ENCODE measurements at regions not wholly inside any gene's neighbourhood (a gene's known extent, or its start where the extent isn't known, plus 50 kb on each side); places are given as distances from the start of the nearest gene placed in this dataset.

DNA sequence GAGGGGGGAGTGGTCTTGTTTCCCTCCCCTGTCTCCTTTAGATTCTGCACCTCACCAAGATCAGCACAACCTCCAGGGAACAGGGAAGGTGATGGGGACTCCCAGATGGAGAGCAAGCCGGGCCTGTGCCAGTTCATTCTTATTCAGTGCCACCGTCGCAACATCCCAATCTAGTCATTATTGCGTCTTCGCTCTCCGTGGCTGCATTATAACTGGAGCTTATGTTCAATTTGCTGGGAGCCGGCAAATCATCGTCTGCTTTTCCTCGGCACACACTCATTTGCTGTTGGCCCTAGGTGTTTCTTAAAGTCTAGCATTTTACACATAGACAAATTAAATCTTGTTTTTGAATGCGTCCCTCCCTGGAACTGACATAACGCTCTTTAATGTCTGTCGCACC is 1269.7 kb downstream of the BRD1 start:
- in situ Hi-C loops (cut with HindIII; ENCODE audit: low sequenced_read_pairs), result no loop called here

GRCh38 chr22:48557473-48557872 is 1270.2 kb downstream of the BRD1 start:
- in situ Hi-C loops (cut with HindIII; ENCODE audit: low sequenced_read_pairs), result no loop called here

DNA sequence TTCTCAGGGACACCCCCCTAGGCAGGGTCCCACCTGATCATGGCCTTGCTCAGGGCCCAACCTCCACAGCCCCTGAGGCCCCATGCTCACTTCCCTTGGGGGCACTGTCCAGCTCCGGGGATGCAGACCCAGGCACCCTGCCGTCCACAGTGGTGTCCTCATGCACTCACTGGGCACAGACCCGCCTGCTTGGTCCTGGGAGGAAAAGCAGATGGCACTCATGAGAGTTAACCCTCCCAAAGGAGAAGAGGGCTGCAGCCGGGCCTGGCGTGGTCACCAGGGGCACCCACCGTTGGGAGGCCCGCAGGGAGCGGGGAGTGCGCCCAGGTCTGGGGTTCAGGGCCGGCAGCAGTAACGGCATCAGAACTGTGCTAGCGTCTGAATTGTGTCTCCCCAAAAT is 1270.9 kb downstream of the BRD1 start:
- in situ Hi-C loops (cut with HindIII; ENCODE audit: low sequenced_read_pairs), result no loop called here

DNA sequence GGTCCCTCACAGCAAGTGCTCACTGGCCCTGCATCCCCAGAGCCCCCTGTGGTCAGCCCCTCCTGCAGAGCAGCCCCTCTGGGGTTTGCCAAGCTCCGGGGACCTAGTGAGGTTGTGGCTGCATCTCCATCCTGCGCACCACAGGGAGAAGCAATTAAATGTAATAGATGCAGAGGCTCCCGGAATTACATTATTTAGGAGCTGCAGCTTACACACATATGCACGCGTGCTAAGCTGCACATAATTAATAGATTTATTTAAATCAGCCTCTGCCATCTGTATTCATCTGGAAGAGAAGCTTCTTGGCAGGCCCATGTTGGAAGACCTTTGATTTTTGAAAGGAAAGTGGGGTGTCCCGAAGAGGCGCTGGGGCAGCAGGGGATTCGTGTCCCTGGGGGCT is 1271.5 kb downstream of the BRD1 start:
- in situ Hi-C loops (cut with HindIII; ENCODE audit: low sequenced_read_pairs), result no loop called here

- in situ Hi-C loops (cut with HindIII; ENCODE audit: low sequenced_read_pairs), result no loop called here
Measured at GRCh38 chr22:48555606-48556005, 1272.1 kb downstream of the BRD1 start.

DNA sequence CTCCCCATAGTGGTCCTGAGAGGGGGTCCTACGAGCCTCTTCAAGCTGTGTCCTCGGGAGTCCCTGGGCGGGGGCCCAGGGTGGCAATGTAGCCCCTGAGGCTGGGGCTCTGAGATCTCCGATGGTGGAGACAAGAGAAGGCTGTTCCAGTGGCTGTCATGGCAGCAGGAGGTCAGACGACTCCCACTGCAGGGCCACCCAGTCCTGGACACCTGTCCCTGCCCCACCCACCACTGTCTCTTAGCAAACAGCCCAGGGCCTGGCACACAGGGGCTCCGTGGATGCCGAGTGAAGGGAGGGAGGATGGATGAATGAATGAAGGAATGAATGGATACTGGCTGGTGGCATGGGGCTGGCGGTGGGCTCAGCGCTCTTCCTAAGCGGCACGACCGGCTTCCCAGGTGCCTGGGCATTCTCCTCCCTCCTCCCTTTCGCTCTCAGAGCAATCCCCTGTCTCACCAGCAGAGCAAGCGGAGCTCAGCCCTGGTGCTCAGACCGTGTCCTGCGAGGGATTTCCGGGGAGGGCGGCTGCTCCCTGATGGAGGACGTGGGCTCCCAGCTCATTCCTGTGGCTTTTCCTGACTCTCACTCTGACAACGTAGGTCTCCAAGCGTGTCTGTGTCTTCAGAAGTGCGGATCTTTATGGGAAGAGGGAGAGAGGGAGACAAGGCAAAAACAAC is 1272.6 kb downstream of the BRD1 start:
- in situ Hi-C loops (cut with HindIII; ENCODE audit: low sequenced_read_pairs), result no loop called here

DNA sequence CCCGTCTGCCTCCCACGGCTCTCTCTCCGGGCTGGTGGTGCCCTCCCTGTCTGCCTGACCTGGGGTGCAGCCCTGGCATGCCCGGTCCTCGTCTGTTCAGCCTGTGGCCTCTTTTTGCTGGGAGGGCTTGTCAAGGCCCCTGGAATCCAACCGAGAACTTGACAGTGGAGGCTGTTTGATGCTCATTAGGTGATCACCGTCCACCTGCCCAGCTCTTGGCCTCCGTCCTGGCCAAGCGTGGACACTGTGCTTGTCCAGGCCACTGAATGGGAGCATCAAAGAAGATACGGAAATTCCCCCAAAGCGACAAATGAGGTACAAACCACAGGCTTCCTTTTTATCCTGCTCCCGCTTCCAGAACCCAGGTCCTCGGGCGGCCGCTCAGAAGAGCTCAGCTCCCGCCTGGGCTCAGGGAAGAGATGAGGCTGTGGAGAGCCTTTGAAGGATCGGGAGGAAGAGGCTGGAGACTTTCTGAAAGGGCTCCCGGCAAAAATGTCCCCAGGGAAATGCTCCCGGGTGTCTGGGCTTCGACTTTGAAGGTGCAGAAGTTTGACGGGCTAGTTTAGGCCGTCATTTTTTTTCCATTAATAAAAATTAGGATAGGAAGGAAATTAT is 1273.9 kb downstream of the BRD1 start:
- in situ Hi-C loops (cut with HindIII; ENCODE audit: low sequenced_read_pairs), result no loop called here

DNA sequence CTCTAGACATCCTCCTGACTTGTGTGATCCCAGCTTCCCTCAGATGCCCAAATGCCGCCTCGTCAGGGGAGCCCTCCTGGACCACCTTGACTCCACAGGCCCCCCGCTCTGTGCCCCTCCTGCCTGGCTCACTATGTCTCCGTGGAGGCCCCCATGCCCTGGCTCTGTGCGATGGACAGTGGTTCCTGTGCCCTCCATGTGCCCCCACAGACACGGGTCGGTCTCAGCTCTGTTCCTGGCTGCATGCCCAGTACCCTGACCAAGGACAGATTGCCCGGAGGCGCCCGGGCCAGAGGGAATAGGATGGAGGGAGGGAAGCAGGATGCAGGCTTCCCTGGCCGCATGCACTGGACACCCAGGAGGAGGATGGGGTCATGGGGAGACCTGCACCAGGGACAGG is 1274.6 kb downstream of the BRD1 start:
- in situ Hi-C loops (cut with HindIII; ENCODE audit: low sequenced_read_pairs), result no loop called here

DNA sequence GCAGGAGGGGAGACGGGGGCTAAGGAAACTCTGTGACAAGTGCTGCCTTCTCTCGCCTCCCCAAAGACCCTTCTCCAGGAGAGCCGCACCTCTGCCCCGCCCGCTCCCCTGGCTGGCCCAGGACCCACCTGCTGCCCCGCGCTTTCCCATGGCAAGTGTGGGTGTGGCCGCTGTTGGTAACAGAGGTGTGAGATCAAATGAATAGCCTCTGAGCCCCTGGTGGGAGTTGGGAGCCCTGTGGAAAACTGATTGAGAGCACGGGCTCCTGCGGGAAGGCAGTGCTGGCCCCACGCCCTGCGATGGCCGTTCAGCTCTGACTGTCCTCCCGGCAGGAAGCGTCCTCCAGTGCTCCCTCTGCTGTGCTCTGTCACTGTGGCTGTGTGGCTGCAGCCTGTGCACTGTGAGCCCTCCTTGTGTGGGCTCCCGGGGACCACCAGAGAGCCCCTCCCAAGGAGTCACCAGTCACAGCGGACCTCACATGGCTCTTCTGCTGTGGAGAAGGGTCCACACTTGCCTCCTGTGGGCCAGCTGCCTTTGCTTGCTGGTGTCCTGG is 1275.9 kb downstream of the BRD1 start:
- in situ Hi-C loops (cut with HindIII; ENCODE audit: low sequenced_read_pairs), result no loop called here

DNA sequence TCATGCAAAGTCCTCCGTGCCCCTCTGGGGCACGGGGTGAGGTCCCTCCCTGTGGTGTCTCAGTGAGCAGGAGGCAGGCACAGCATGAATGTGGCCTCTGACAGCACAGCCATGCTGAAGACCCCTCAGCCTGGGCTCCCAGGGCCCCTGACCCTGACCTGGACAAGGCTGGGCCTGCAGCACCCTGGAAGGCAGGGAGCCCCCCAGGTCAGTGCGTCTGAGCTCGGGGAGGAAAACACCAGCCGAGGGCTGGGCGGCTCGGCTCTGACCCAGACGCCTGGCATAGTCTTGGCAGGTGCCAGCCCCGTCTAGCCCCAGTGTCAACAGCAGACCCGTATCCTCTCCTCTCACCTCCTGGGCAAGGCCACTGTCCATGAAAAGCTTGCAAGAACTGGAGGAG is 1276.6 kb downstream of the BRD1 start:
- in situ Hi-C loops (cut with HindIII; ENCODE audit: low sequenced_read_pairs), result no loop called here

DNA sequence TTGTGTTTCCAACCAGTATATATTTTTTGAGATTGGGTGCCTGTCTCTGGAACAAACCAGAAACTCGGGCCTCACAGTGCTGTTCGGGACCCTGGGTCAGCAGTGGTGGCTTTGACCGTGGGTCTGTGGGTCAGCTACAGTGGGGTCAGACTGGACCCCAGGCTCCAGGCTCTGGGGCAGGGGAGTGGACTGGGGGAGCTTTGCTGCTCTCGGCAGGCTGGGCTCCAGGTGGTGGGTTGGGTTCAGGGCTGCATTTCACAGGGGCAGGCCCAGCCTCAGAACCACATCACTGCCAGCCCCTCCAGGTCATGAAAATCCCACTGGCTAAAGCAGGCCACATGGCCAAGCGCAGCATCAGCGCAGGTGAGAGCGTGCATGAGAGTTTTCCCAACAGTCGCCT is 1279.3 kb downstream of the BRD1 start:
- in situ Hi-C loops (cut with HindIII; ENCODE audit: low sequenced_read_pairs), result no loop called here

DNA sequence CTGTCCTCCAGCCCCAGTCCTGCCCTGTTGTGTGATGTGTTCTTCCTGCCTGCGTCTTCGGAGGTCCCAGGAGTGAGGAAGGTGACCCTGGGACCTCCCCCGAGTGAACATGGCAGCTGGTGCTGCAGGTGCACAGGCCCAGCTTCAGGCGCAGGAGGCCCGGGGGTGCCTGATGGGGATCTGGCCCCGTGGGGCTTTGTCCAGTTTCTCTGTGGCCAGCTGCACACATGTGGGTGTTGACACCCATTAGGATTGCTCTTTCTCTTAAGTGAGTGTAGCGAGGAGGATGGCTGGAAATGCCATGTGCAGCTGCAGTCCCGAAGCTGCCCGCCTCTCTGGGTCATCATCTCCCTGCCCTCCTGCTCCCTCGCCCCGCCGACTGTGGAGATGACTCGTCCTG is 1279.7 kb downstream of the BRD1 start:
- in situ Hi-C loops (cut with HindIII; ENCODE audit: low sequenced_read_pairs), result no loop called here

- in situ Hi-C loops (cut with HindIII; ENCODE audit: low sequenced_read_pairs), result no loop called here
Measured at GRCh38 chr22:48546653-48547424, 1280.8 kb downstream of the BRD1 start.

GRCh38 chr22:48545987-48546386 is 1281.7 kb downstream of the BRD1 start:
- in situ Hi-C loops (cut with HindIII; ENCODE audit: low sequenced_read_pairs), result no loop called here

DNA sequence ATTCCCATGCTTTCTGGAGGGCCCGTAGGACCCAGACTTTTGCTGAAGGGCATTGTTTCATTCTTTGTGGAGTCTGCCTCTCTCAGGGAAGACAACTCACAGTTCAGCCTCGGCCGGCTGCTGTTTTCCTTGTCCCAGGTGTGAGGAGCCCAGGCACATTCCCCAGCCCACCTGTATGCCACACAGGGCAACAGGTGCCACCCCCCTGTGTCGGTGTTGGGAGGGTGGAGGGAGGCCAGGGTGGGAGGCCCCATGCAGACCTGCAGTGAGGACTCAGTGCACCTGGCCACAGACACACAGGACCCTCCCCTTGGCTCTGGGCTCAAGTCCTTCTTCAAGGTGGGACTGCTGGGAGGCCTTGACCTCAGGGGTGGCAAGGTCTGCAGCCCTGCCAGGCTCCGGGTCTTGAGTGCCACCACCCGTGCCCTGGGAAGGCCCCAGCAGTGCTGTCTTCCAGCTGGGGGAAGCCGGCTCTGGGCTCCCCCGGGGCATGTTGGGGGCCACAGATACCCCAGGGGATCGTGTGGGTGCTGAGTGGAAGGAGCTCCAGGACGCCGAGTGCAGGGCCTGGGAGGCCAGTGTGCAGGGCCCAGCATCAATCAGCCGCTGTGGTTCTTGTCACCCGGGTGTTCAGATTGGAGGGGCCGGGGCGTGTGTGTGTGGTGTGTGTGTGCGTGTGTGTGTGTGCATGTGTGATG is 1286.1 kb downstream of the BRD1 start:
- in situ Hi-C loops (cut with HindIII; ENCODE audit: low sequenced_read_pairs), result no loop called here

GRCh38 chr22:48539261-48539660 is 1288.4 kb downstream of the BRD1 start:
- in situ Hi-C loops (cut with HindIII; ENCODE audit: low sequenced_read_pairs), result no loop called here

DNA sequence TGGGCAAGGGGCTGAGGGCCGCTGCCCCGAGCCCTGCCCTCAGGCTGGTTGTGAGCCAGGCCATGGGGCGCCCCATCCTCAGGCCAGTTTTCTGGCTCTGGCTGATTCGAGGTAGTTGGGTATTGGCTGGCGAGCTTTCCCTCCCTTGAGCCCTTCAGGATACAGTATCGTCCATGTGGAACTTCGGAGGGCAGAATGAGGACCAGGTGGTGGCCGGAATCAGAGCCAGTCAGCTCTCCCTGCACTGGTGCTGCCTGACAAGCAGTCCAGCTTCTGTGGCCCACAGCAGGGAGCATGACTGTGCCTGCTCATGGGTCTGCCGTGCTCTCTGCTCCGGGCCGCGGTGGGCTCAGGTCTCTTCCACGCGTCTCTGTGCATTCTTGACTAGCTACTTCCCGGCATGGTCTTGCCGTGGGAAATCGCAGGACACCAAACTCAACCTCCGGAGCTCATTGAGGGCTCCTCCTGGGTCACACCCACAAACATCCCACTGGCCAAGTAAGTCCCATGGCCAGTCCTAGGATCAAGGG is 1289.3 kb downstream of the BRD1 start:
- in situ Hi-C loops (cut with HindIII; ENCODE audit: low sequenced_read_pairs), result no loop called here

DNA sequence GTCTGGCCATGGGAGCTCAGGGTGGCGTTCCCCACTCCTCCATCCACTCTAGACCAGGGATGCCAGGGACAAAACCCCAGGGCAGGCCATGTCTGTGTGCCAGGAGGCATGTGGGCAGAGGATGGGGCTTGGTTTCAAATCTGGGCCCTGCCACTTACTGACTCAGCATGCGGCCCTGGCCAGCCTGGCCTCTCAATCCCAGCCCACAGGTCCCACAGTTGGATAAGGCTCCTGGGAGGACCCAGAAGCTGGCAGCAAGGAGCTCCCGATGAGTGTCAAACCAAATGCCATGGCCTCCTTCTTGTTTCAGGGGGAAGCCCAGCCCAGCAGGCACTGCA is 1290.4 kb downstream of the BRD1 start:
- in situ Hi-C loops (cut with HindIII; ENCODE audit: low sequenced_read_pairs), result no loop called here

- in situ Hi-C loops (cut with HindIII; ENCODE audit: low sequenced_read_pairs), result no loop called here
Measured at GRCh38 chr22:48536541-48537342, 1290.9 kb downstream of the BRD1 start.

DNA sequence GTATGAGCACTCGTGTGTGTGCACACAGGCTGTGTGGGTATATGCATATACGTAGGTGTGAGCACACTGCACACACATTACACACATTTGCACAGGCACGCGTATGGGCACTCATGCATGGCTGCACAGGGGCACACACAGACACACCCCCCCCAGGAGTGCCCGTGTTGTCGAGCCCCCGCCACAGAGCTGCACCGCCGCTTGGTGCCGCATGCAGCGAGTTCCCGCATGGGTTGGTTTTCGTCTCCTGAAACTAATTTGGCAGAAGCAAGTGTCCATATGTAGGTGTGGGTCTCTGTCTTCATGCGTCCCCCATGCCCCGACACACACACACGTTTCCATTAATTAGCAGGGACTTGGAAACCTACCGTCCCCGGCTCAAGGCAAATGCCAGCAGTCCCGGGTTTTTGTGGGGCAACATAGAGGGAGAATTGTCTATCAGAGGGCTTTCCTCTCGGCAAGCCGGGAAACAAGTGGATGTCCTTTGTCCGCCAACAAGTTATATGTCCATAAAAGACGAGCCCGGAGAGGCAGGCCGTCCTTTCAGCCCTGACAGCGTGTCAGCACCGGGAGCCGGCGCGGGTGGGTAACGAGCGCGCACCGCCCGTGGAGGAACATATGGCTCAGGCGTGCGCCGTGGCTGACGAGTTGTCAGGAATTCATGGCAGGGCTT is 1291.7 kb downstream of the BRD1 start:
- in situ Hi-C loops (cut with HindIII; ENCODE audit: low sequenced_read_pairs), result no loop called here

All from DLD1 (cell line).